Adrenal gland (tissue), 5 donors: ENCODE measurements at regions not wholly inside any gene's neighbourhood (a gene's known extent, or its start where the extent isn't known, plus 50 kb on each side); places are given as distances from the start of the nearest gene placed in this dataset.

ENCODE experiments used
- POLR2A ChIP-seq, 2 donors: fragments of 450-650 bp; IDR thresholded peaks; one replicate each; pipeline ENCODE4 v1.6.1; 2017; ENCODE audit warnings: antibody characterized with exemption in 2 of 2, mild to moderate bottlenecking in 2 of 2, moderate library complexity in 1 of 2
- TF ChIP-seq, protein P1 (sequence below), 6 experiments: fragments of 450-650 bp in 4 of 6; fragments of 200-600 bp in 2 of 6; sonication (generic) in 1 of 6; IDR thresholded peaks; 1 replicate in 5 of 6; 2 replicates in 1 of 6; pipeline versions ENCODE4 v1.5.1 to v1.8.0; 2016 to 2021; ENCODE audit warnings: antibody characterized with exemption in 6 of 6, mild to moderate bottlenecking in 2 of 6, moderate library complexity in 1 of 6
- donor health status: DM: no; HTN: no; CAD: no.

GRCh38 chr17:5877948-5878347 lies 192.2 kb upstream of the WSCD1 start:
- TF ChIP-seq, protein P1, sequence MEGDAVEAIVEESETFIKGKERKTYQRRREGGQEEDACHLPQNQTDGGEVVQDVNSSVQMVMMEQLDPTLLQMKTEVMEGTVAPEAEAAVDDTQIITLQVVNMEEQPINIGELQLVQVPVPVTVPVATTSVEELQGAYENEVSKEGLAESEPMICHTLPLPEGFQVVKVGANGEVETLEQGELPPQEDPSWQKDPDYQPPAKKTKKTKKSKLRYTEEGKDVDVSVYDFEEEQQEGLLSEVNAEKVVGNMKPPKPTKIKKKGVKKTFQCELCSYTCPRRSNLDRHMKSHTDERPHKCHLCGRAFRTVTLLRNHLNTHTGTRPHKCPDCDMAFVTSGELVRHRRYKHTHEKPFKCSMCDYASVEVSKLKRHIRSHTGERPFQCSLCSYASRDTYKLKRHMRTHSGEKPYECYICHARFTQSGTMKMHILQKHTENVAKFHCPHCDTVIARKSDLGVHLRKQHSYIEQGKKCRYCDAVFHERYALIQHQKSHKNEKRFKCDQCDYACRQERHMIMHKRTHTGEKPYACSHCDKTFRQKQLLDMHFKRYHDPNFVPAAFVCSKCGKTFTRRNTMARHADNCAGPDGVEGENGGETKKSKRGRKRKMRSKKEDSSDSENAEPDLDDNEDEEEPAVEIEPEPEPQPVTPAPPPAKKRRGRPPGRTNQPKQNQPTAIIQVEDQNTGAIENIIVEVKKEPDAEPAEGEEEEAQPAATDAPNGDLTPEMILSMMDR (IDR thresholded peaks at IDR 0.05): no peak
- TF ChIP-seq POLR2A (IDR thresholded peaks at IDR 0.05): no peak
